ENCODE measurements at regions not wholly inside any gene's neighbourhood (a gene's known extent, or its start where the extent isn't known, plus 50 kb on each side); places are given as distances from the start of the nearest gene placed in this dataset.

- 91% methylated on average over 16 of the region's 19 CpGs for WGBS (ENCODE audit: insufficient coverage)
- no peaks in the 10 kb centered on the region for H3K27me3 ChIP-seq (replicated peaks in 2 of 5; ENCODE audit: control insufficient read depth in 4 of 5, insufficient read depth in 5 of 5, low read length in 4 of 5)
- ChIA-PET POLR2A (no interaction called here), CTCF (no interaction called here)
- DNase-seq: no peak
- no peaks in the 10 kb centered on the region for H3K4me1 ChIP-seq (ENCODE audit: control extremely low read depth in 1 of 4, control insufficient read depth in 4 of 4, insufficient read depth in 4 of 4, low read length in 3 of 4)
- H3K4me3 ChIP-seq (ENCODE audit: control insufficient read depth in 1 of 7, extremely low read depth in 1 of 7, insufficient read depth in 4 of 7, low read depth in 2 of 7, low read length in 6 of 7): no peak overlapping the region
- no peaks in the 10 kb centered on the region for H3K36me3 ChIP-seq (ENCODE audit: control insufficient read depth in 4 of 4, insufficient read depth in 4 of 4, low read length in 3 of 4)
- no peaks in the 10 kb centered on the region for H3K9me3 ChIP-seq (ENCODE audit: control extremely low read depth in 1 of 5, control insufficient read depth in 4 of 5, insufficient read depth in 2 of 5, low read depth in 1 of 5, low read length in 4 of 5)
- H3K27ac ChIP-seq (ENCODE audit: insufficient read depth in 1 of 2, low read depth in 1 of 2, low read length in 2 of 2, poor library complexity in 1 of 2, severe bottlenecking in 2 of 2): no peak overlapping the region
Observed at GRCh38 chr5:171617817-171618591, 167.6 kb upstream of the SMIM23 start.

- no peaks in the 10 kb centered on the region for H3K36me3 ChIP-seq (ENCODE audit: control insufficient read depth in 4 of 4, insufficient read depth in 4 of 4, low read length in 3 of 4)
- POLR2A ChIA-PET: no interaction called here
- no peaks in the 10 kb centered on the region for H3K27me3 ChIP-seq (replicated peaks in 2 of 5; ENCODE audit: control insufficient read depth in 4 of 5, insufficient read depth in 5 of 5, low read length in 4 of 5)
- H3K4me3 ChIP-seq (ENCODE audit: control insufficient read depth in 1 of 7, extremely low read depth in 1 of 7, insufficient read depth in 4 of 7, low read depth in 2 of 7, low read length in 6 of 7): no peak overlapping the region
- 93% methylated on average over 6 of the region's 7 CpGs for WGBS (ENCODE audit: insufficient coverage)
- CTCF ChIA-PET: interaction anchor here (1.7 kb wide), 1 partner anchor 11 kb away, joined by 6 read pairs; no protein-coding TSS in a partner anchor
- H3K27ac ChIP-seq (ENCODE audit: insufficient read depth in 1 of 2, low read depth in 1 of 2, low read length in 2 of 2, poor library complexity in 1 of 2, severe bottlenecking in 2 of 2): no peak overlapping the region
- no peaks in the 10 kb centered on the region for H3K4me1 ChIP-seq (ENCODE audit: control extremely low read depth in 1 of 4, control insufficient read depth in 4 of 4, insufficient read depth in 4 of 4, low read length in 3 of 4)
- no peaks in the 10 kb centered on the region for H3K9me3 ChIP-seq (ENCODE audit: control extremely low read depth in 1 of 5, control insufficient read depth in 4 of 5, insufficient read depth in 2 of 5, low read depth in 1 of 5, low read length in 4 of 5)
- DNase-seq: no peak
Observed at GRCh38 chr5:171619196-171619595, 166.4 kb upstream of the SMIM23 start.

DNA sequence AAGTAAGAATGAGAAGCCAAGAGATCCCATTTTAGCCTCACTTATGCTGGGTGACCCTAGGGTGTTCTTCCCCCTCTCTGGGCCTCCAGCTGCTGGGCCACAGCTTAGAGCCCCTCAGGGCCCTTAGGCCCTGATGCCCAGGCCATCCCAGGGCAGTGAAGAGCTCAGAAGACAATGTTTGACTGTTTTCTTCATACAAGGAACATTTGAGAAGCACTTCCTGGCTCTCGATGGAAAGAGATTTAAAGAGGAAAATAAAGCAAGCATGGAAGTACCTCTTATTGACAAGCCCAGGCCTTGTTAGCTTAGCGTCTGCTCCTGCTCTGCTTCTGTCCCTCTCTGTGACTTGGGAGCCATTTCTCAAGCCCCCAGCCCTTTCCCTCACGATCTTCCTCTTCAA is 165.9 kb upstream of the SMIM23 start:
- DNase-seq: no peak
- Histone ChIP-seq H3K4me3 (ENCODE audit: control insufficient read depth in 1 of 7, extremely low read depth in 1 of 7, insufficient read depth in 4 of 7, low read depth in 2 of 7, low read length in 6 of 7) (no peak overlapping the region), H3K27me3 (replicated peaks in 2 of 5; ENCODE audit: control insufficient read depth in 4 of 5, insufficient read depth in 5 of 5, low read length in 4 of 5) (no peaks in the 10 kb centered on the region), H3K4me1 (ENCODE audit: control extremely low read depth in 1 of 4, control insufficient read depth in 4 of 4, insufficient read depth in 4 of 4, low read length in 3 of 4) (no peaks in the 10 kb centered on the region), H3K9me3 (ENCODE audit: control extremely low read depth in 1 of 5, control insufficient read depth in 4 of 5, insufficient read depth in 2 of 5, low read depth in 1 of 5, low read length in 4 of 5) (no peaks in the 10 kb centered on the region), H3K27ac (ENCODE audit: insufficient read depth in 1 of 2, low read depth in 1 of 2, low read length in 2 of 2, poor library complexity in 1 of 2, severe bottlenecking in 2 of 2) (no peak overlapping the region), H3K36me3 (ENCODE audit: control insufficient read depth in 4 of 4, insufficient read depth in 4 of 4, low read length in 3 of 4) (no peaks in the 10 kb centered on the region)
- 95% methylated on average over 2 of the region's 3 CpGs for WGBS (ENCODE audit: insufficient coverage)
- ChIA-PET POLR2A (no interaction called here), CTCF (interaction anchor here (1.7 kb wide), 1 partner anchor 10 kb away, joined by 6 read pairs; no protein-coding TSS in a partner anchor)

DNA sequence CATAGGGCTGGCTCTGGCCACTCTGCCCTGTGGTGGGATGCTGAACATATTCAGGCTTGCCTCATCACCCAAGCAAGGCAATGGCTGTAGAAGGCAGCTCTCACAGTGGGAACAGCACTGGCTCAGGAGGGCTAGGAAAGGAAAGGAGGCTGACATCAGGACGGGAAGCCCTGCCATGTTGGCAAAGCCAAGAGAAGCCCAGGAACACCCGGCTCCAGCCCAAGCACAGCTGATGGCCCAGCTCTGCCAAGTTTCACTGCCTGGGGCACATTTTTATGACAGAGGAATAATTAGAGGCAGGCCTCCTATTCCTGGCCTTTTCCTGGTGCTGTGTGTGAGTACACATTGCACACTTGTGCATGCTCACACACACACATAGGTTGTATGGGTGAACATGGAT is 163.6 kb upstream of the SMIM23 start:
- 83% methylated on average over 1 of the region's 2 CpGs for WGBS (ENCODE audit: insufficient coverage)
- DNase-seq: no peak
- Histone ChIP-seq H3K36me3 (ENCODE audit: control insufficient read depth in 4 of 4, insufficient read depth in 4 of 4, low read length in 3 of 4) (no peaks in the 10 kb centered on the region), H3K4me1 (ENCODE audit: control extremely low read depth in 1 of 4, control insufficient read depth in 4 of 4, insufficient read depth in 4 of 4, low read length in 3 of 4) (no peaks in the 10 kb centered on the region), H3K4me3 (ENCODE audit: control insufficient read depth in 1 of 7, extremely low read depth in 1 of 7, insufficient read depth in 4 of 7, low read depth in 2 of 7, low read length in 6 of 7) (no peak overlapping the region), H3K27me3 (replicated peaks in 2 of 5; ENCODE audit: control insufficient read depth in 4 of 5, insufficient read depth in 5 of 5, low read length in 4 of 5) (no peaks in the 10 kb centered on the region), H3K27ac (ENCODE audit: insufficient read depth in 1 of 2, low read depth in 1 of 2, low read length in 2 of 2, poor library complexity in 1 of 2, severe bottlenecking in 2 of 2) (no peak overlapping the region), H3K9me3 (ENCODE audit: control extremely low read depth in 1 of 5, control insufficient read depth in 4 of 5, insufficient read depth in 2 of 5, low read depth in 1 of 5, low read length in 4 of 5) (no peaks in the 10 kb centered on the region)
- ChIA-PET CTCF (no interaction called here), POLR2A (no interaction called here)

- no peak overlapping the region for H3K27ac ChIP-seq (ENCODE audit: insufficient read depth in 1 of 2, low read depth in 1 of 2, low read length in 2 of 2, poor library complexity in 1 of 2, severe bottlenecking in 2 of 2)
- no peak overlapping the region for H3K4me3 ChIP-seq (ENCODE audit: control insufficient read depth in 1 of 7, extremely low read depth in 1 of 7, insufficient read depth in 4 of 7, low read depth in 2 of 7, low read length in 6 of 7)
- ChIA-PET POLR2A (no interaction called here), CTCF (no interaction called here)
- no peaks in the 10 kb centered on the region for H3K36me3 ChIP-seq (ENCODE audit: control insufficient read depth in 4 of 4, insufficient read depth in 4 of 4, low read length in 3 of 4)
- H3K27me3 ChIP-seq (replicated peaks in 2 of 5; ENCODE audit: control insufficient read depth in 4 of 5, insufficient read depth in 5 of 5, low read length in 4 of 5): no peaks in the 10 kb centered on the region
- H3K9me3 ChIP-seq (ENCODE audit: control extremely low read depth in 1 of 5, control insufficient read depth in 4 of 5, insufficient read depth in 2 of 5, low read depth in 1 of 5, low read length in 4 of 5): no peaks in the 10 kb centered on the region
- 94% methylated on average over 2 of the region's 2 CpGs for WGBS (ENCODE audit: insufficient coverage)
- no peak for DNase-seq
- no peaks in the 10 kb centered on the region for H3K4me1 ChIP-seq (ENCODE audit: control extremely low read depth in 1 of 4, control insufficient read depth in 4 of 4, insufficient read depth in 4 of 4, low read length in 3 of 4)
Observed at GRCh38 chr5:171623107-171623506, 162.5 kb upstream of the SMIM23 start.

- H3K36me3 ChIP-seq (ENCODE audit: control insufficient read depth in 4 of 4, insufficient read depth in 4 of 4, low read length in 3 of 4): no peaks in the 10 kb centered on the region
- 96% methylated on average over 9 of the region's 11 CpGs for WGBS (ENCODE audit: insufficient coverage)
- H3K4me1 ChIP-seq (ENCODE audit: control extremely low read depth in 1 of 4, control insufficient read depth in 4 of 4, insufficient read depth in 4 of 4, low read length in 3 of 4): no peaks in the 10 kb centered on the region
- no peak overlapping the region for H3K27ac ChIP-seq (ENCODE audit: insufficient read depth in 1 of 2, low read depth in 1 of 2, low read length in 2 of 2, poor library complexity in 1 of 2, severe bottlenecking in 2 of 2)
- H3K27me3 ChIP-seq (replicated peaks in 2 of 5; ENCODE audit: control insufficient read depth in 4 of 5, insufficient read depth in 5 of 5, low read length in 4 of 5): no peaks in the 10 kb centered on the region
- H3K4me3 ChIP-seq (ENCODE audit: control insufficient read depth in 1 of 7, extremely low read depth in 1 of 7, insufficient read depth in 4 of 7, low read depth in 2 of 7, low read length in 6 of 7): no peak overlapping the region
- no peak for DNase-seq
- ChIA-PET POLR2A (no interaction called here), CTCF (no interaction called here)
- H3K9me3 ChIP-seq (ENCODE audit: control extremely low read depth in 1 of 5, control insufficient read depth in 4 of 5, insufficient read depth in 2 of 5, low read depth in 1 of 5, low read length in 4 of 5): no peaks in the 10 kb centered on the region
Observed at GRCh38 chr5:171623551-171624097, 162.0 kb upstream of the SMIM23 start.

DNA sequence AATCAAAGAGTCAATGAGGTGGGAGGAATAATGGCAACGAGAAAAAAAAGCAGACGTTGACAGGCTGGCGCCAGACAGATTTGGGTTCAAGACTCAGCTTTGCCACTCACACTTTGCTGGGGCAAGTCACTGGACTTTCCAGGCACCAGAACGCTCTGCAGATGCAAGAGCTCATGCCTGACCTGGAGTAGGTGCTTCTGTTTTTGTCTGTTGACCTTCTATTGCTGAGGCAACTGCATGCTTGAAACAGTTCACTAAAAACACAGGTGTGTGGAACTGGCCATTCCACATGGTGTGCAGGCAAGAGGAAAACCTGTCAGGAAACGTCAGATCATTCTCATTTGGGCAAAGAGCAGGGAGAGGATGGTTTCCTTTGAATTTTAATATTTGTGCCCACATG is 161.2 kb upstream of the SMIM23 start:
- no peaks in the 10 kb centered on the region for H3K9me3 ChIP-seq (ENCODE audit: control extremely low read depth in 1 of 5, control insufficient read depth in 4 of 5, insufficient read depth in 2 of 5, low read depth in 1 of 5, low read length in 4 of 5)
- no peaks in the 10 kb centered on the region for H3K36me3 ChIP-seq (ENCODE audit: control insufficient read depth in 4 of 4, insufficient read depth in 4 of 4, low read length in 3 of 4)
- CTCF ChIA-PET: no interaction called here
- H3K4me3 ChIP-seq (ENCODE audit: control insufficient read depth in 1 of 7, extremely low read depth in 1 of 7, insufficient read depth in 4 of 7, low read depth in 2 of 7, low read length in 6 of 7): no peak overlapping the region
- H3K27ac ChIP-seq (ENCODE audit: insufficient read depth in 1 of 2, low read depth in 1 of 2, low read length in 2 of 2, poor library complexity in 1 of 2, severe bottlenecking in 2 of 2): no peak overlapping the region
- H3K27me3 ChIP-seq (replicated peaks in 2 of 5; ENCODE audit: control insufficient read depth in 4 of 5, insufficient read depth in 5 of 5, low read length in 4 of 5): no peaks in the 10 kb centered on the region
- no peak for DNase-seq
- 96% methylated on average over 5 of the region's 5 CpGs for whole genome bisulfite sequencing (ENCODE audit: insufficient coverage)
- POLR2A ChIA-PET: no interaction called here
- peaks cover 0 to 4% (median 3%) of the 10 kb centered on the region in 4 experiments for H3K4me1 ChIP-seq (ENCODE audit: control extremely low read depth in 1 of 4, control insufficient read depth in 4 of 4, insufficient read depth in 4 of 4, low read length in 3 of 4)
